HL-60 (cell line): ENCODE measurements at regions not wholly inside any gene's neighbourhood (a gene's known extent, or its start where the extent isn't known, plus 50 kb on each side); places are given as distances from the start of the nearest gene placed in this dataset.

ENCODE experiments used
- GABPA ChIP-seq: IDR thresholded peaks from 2 replicates; pipeline ENCODE4 v1.6.1; 2012; ENCODE audit warnings: low read depth
- POLR2AphosphoS5 ChIP-seq: IDR thresholded peaks from 2 replicates; pipeline ENCODE4 v1.6.1; 2012; ENCODE audit warnings: low read depth

- TF ChIP-seq POLR2AphosphoS5: no peak
- no peak for TF ChIP-seq GABPA
Observed at GRCh38 chr5:175380701-175381100, 63.3 kb downstream of the DRD1 start.
